GM19043 (cell line): ENCODE measurements at regions not wholly inside any gene's neighbourhood (a gene's known extent, or its start where the extent isn't known, plus 50 kb on each side); places are given as distances from the start of the nearest gene placed in this dataset.

Source experiments
- ATAC-seq: cut with Tn5 transposase; IDR thresholded peaks from one replicate; pipeline ENCODE4 v1.9.1; 2021; ENCODE audit warnings: low read depth; ENCODE audit not compliant: unreplicated experiment

GRCh38 chr20:60697252-60697651 is 554.8 kb upstream of the CDH4 start:
- ATAC-seq: no peak

GRCh38 chr20:60700728-60701127 is 551.3 kb upstream of the CDH4 start:
- no peak for ATAC-seq

DNA sequence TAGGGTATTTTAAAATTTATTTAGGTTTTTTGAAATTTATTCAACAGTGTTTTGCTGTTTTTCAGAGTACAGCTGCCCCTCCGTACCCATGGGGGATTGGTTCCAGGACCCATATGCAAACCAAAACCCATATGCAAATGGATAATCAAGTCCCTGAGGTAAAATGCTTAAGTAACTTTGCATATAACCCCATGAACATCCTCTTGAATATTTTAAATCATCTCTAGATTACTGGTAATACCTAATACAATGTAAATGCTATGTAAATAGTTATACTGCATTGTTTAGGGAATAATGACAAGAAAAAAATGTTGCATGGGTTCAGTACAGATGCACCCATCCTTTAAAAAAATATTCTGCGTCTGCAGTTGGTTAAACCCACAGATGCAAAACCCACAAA is 547.9 kb upstream of the CDH4 start:
- ATAC-seq: no peak

- no peak for ATAC-seq
Observed at GRCh38 chr20:60713396-60713795, 538.7 kb upstream of the CDH4 start.

DNA sequence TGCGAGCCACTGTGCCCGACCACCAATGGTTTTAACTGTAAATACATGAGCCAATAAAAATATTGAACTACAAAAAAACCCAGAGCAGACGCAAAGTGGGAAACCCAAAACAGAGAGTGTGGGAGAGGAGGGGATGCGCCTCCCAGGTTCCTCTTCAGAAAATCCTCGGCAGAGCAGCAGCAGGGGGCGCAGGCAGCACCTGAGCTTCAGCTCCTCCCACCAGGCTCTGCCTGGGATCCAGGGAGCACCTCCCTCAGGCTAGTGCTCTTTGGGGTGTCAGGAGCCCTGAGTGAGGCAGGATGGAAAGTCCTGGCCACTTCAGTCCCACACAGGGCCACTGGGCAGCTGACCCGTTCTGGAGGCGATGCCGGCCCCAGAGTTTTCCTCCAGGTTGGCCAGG is 536.9 kb upstream of the CDH4 start:
- no peak for ATAC-seq

DNA sequence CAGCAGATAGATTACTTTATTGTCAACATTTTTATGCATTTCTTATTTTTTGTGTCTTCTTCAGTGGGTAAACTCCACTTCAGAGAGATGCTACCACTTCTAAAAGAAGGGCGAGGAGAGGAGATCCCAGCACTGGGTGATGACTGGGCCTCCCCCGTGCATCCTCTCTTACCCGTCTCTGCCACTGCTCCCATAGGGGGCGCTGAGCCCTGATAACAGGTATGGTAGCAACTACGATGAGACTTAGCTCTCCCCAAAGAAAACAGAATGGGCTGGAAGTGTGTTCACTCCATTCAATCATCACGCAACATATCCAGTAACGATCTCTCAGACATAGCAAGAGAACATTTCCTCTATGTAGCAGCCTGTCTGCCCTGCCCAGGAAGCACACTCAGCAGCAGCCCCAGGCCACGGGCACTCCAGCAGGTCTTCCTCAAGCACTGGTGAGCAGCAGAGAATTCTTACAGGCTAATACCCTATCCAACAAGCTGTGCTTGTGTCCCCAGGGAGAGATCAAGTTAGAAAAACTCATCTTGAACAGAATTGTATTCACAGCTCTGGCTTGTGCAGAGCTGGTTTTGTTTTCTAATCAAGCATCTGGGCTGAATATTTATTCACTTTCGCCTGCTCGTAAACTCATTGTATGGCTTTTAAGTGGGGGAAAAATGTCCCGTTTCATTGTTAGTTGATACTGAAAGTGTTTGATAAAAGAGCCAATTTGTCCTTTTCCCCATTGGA is 533.1 kb upstream of the CDH4 start:
- no peak for ATAC-seq

- ATAC-seq: no peak
Observed at GRCh38 chr20:60725311-60725906, 526.7 kb upstream of the CDH4 start.

- ATAC-seq: no peak
Observed at GRCh38 chr20:60727425-60727824, 524.6 kb upstream of the CDH4 start.

- ATAC-seq: no peak
Observed at GRCh38 chr20:60728705-60729104, 523.4 kb upstream of the CDH4 start.

GRCh38 chr20:60729135-60729900 is 522.7 kb upstream of the CDH4 start:
- ATAC-seq: no peak

DNA sequence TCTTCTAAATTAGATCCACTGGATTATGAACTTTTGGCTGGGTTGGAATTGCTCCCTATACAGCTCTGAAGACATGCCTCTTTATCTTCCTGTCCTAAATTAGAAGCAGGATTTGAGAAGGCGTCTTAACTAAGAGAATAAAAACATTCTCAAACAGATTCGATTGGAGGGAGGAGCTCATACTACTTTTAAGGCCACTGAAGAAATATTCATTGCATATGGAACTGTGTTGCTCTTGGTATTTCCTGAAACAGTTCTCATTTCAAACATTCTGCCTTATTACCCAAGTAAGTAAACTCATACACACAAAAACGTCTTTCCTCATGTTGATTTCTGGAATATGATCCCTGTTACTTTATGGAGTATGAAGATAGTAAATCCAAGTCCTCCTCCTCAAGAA is 519.7 kb upstream of the CDH4 start:
- ATAC-seq: no peak

DNA sequence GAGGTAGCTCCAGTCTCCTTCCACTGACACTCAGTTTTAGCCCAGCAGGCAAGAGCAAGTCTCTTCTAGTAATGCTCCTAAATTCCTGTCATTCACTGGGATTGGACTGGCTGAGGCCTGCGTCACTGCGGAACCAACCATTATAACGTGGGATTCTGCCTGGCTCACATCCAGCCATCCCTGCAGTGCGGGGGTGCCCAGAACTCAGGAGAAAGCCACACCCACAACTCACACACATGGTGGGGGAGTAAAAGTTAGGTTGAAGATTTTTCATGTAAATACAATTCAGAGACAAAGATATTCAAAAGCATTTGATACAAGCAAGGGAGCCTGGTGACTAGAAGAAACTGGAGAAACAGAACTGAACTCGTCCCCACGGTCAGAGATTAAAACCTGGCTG is 504.0 kb upstream of the CDH4 start:
- no peak for ATAC-seq

DNA sequence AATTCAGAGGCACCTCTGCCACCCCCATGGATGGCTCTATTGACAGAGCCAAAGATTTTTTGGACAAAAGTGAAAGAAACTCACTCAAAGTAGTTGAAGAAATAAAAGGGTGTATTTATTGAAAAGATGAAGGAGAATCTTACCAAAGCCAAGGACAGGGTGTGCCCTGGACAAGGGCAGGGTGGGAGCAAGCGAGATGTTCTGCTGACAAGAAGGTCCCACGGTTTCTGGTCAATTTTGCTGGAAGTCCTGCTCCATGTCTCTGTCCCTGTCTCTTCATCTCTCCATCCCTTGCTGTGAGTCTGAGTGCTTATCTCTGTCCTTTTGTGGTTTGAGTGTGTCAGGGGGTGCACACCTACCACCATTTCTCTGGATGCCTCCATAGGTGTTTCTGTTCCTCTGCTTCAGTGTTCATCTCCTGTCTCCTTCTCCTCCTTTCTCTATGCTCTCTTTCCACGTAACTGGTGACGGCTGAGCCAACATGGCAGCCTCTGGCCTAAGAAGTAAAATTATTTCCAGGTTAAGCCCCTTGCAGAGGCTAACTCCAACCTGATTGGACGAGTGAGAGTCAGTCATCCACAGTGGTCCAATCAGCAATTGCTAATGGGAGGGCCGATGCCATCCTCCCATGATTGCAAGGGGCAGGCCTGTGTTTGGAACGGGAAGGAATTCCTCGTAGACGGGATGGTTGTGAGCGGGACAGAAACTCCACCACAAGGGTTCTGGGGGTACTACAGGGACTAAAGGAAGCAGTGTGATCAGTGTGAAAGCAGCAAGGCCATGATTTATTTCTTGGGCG is 502.1 kb upstream of the CDH4 start:
- no peak for ATAC-seq

DNA sequence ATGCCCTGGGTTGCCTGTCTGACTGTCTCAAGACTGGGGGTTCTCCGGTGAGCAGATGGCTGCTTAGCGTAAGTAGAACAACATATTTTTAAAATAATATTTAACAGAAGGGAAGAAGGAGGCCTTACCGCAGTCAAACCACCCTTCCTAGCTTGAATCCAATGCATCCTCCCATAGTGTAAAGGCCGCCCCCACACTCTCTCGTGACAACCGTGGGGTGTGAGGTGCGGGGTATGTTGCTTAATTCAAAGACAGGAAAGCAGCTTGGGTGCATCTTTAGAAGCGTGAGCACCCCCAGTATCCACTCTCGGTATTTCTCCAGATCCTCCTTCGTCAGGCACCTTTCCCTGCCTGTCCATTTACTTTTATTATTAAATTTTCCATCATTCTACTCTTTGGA is 501.2 kb upstream of the CDH4 start:
- no peak for ATAC-seq

- ATAC-seq: no peak
Observed at GRCh38 chr20:60751826-60752225, 500.2 kb upstream of the CDH4 start.

GRCh38 chr20:60752741-60753420 is 499.2 kb upstream of the CDH4 start:
- no peak for ATAC-seq

DNA sequence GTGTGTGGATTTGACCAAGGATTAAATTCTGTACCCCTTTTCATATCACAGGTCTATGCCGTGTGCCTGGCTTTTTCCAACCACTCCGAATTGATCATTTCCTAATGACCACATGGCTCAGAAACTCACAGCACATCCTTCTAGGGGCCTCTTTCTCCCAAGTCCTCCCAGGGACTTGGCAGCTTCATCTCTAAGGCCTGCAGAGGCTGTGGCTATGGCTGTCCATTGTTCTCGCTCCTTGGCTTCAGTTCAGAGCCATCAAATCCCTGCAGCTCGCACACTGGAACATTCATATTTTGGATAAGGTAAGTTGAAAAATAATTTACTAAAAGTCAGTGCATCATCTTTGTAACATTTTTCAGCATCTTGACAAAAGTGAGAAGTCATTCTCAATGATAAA is 497.2 kb upstream of the CDH4 start:
- ATAC-seq: no peak

GRCh38 chr20:60759651-60760050 is 492.4 kb upstream of the CDH4 start:
- no peak for ATAC-seq

DNA sequence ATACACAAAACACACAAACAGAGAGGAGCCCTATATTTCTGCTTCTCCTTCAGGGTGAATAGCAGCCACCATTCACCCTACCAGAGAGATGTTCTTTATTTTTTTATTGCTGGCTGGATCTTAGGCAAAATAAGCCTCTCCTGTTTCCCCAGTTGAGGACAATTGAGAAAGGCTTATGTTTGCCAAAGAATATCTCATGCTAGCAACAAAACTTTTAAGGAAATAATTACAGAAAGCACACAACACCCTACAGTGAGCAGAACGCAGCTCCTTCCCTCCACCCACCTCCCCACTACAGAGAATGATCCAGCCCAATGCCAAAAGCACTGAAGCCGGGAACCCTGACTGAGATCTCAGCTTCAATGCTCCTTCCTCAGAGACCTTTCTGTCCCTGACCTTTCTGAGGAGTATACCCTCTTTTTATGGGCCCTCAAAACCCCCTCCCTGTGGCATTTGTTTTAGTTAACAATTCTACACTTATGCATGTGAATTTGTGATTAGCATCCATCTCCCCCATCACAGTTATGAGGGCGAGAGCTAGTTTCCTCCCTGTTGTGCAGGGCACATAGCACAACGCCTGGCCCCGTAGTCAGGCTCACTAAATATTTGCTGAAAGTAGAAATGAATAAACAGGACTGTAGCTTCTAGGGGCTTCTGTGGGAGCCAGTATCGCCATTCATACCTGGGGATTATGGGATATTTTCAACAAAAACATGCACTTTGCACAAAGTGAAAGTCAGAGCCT is 491.6 kb upstream of the CDH4 start:
- ATAC-seq: no peak

GRCh38 chr20:60761056-60761455 is 491.0 kb upstream of the CDH4 start:
- ATAC-seq: no peak
